Fibroblast of peridontal ligament (primary cell): ENCODE measurements at regions not wholly inside any gene's neighbourhood (a gene's known extent, or its start where the extent isn't known, plus 50 kb on each side); places are given as distances from the start of the nearest gene placed in this dataset.
"Not testable (repeated sequence)": the region's sequence is repeated elsewhere in the genome, so short reads cannot be mapped to it uniquely, and the experiment has no call there.

ENCODE experiments used
- DNase-seq: peaks from one replicate; pipeline ENCODE4 v3.0.0-alpha.2; 2010; ENCODE audit errors: extremely low read depth

DNA sequence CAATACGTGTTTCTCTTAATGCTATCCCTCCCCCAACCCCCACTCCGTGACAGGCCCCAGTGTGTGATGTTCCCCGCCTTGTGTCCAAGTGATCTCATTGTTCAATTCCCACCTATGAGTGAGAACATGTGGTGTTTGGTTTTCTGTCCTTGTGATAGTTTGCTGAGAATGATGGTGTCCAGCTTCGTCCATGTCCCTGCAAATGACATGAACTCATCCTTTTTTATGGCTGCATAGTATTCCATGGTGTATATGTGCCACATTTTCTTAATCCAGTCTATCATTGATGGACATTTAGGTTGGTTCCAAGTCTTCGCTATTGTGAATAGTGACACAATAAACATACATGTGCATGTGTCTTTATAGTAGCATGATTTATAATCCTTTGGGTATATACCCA lies 52.5 kb downstream of the KIAA0408 start:
- DNase-seq = not testable (repeated sequence)

GRCh38 chr6:127406122-127406521 lies 53.1 kb downstream of the KIAA0408 start:
- no peak for DNase-seq

DNA sequence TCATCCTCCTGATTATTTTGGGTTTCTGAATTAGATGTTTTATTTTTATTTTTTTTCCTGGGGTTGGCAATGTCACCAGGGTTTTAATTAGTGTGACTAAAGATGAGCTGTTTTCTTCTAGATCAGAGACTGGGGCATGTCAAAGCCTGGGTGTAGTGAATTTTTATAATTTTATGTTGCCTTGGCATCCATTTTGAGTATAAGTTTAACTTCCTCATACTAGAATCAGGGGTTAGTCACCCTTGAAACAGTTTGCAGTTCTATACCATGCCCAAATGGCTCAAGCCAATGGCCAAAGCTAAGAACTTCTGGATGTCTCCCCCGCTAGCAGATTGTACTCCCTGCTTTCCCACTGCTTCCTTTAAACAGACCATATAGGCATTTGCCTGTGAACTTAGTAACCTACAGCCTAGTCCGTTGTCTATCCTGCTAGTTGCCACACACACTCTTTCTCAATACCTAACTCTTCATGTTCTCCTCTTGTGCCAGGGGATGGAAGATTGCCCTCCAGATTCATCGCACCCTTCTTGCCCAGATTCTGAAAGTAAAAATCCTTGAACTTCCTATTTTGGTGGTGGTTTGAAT lies 54.5 kb downstream of the KIAA0408 start:
- DNase-seq = no peak

GRCh38 chr6:127404133-127404532 lies 55.1 kb downstream of the KIAA0408 start:
- DNase-seq = no peak

DNA sequence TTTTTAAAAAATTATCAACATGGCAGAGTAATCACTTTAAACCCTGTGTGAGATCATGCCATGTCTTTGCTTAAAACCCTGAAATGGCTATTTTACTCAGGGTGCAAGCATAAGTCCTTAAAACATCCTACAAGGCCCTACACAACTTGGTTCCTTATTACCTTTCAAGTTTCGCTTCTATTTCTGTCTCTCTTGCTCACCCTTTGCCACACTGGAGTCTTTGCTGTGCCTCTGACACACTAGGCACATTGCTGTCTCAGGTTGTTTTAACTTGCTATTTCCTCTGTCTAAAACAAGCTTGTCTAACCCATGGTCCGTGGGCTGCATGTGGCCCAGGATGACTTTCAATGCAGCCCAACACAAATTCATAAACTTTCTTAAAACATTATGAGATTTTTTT lies 55.6 kb downstream of the KIAA0408 start:
- DNase-seq = no peak

DNA sequence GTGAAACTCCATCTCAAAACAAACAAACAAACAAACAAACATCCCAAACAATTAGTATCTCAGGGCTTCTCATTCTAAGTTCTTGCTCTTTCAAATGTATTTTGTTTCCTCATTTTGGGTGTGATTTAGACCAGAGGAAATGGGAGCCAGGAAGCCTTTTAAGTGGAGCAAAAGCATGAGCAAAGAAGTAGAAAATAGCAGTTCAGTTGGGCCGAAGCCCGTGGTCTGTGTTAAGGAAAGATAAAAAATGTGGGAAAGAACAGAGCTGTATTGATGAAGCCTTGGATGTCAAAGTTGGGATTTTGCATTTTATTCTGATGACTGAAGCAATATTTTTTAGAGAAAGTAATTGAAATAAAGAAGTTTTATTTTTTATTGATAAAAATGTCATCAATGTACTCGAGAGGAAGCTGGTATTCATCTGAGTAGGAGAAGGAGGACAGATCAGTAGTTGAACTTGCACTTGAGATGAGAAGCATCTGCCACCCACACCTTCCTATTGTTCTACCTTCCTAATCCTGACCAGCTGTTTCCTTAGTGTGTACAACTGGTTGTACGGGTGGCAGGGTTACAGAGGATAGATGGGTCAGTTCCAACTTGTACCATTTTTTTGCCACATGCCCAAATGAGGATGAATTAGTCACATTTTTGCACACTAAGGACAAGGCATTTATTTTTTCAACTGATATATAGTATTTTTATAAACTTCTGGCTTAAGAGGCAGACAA lies 56.1 kb downstream of the KIAA0408 start:
- DNase-seq = no peak

- peak; percentile 51 for DNase-seq
Observed at GRCh38 chr6:127397729-127398630, 54.6 kb upstream of the ECHDC1 start.

DNA sequence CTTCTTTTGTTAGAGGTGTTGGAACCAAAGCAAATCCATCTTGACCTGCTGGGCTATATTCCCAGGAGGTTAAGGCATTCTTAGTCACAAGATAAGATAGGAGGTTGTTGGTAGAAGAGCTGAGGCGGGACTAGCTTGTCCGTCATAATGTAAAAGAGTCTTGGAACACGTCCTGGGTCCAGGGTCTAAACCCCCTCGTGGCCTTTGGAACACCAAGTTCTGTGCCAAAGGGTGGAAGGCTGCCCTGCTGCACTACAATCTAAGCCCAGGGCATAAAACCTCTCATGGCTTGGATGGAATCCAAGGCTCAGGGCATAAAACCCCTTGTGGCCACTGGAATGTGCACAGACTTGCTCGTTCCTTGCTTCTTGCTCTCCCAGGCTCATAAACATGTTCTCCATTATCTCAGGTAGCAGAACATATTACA lies 53.8 kb upstream of the ECHDC1 start:
- DNase-seq = not testable (repeated sequence)
